IPS DF 6.9 (cell line): ENCODE measurements at regions not wholly inside any gene's neighbourhood (a gene's known extent, or its start where the extent isn't known, plus 50 kb on each side); places are given as distances from the start of the nearest gene placed in this dataset.

ENCODE experiments used
- DNase-seq: peaks from one replicate; pipeline ENCODE4 v3.0.0-alpha.2; 2013; ENCODE audit warnings: low read depth, low spot score
- H3K27ac ChIP-seq: one replicate; pipeline ENCODE4 v1.5.1; 2013; ENCODE audit warnings: low read length, control low read depth
- H3K27me3 ChIP-seq: 2 replicates; pipeline ENCODE4 v1.6.1; 2013; ENCODE audit warnings: mild to moderate bottlenecking, low read length; ENCODE audit not compliant: control insufficient read depth, insufficient read depth
- H3K36me3 ChIP-seq: 2 replicates; pipeline ENCODE4 v1.6.1; 2013; ENCODE audit warnings: low read length; ENCODE audit not compliant: control insufficient read depth, insufficient read depth
- H3K4me1 ChIP-seq: 2 replicates; pipeline ENCODE4 v1.6.1; 2013; ENCODE audit warnings: low read length; ENCODE audit not compliant: control insufficient read depth, insufficient read depth
- H3K4me3 ChIP-seq: 2 replicates; pipeline ENCODE4 v1.5.1; 2013; ENCODE audit warnings: mild to moderate bottlenecking, low read length
- H3K9me3 ChIP-seq: 2 replicates; pipeline ENCODE4 v1.6.1; 2013; ENCODE audit warnings: low read length, inconsistent platforms; ENCODE audit not compliant: control insufficient read depth, insufficient read depth
- WGBS: extraction: QIAGEN DNeasy Blood & Tissue Kit; methylation state at CpG from one replicate; pipeline ENCODE4 v1.1.7; 2013; ENCODE audit warnings: mixed read lengths, missing lambda C conversion rate; ENCODE audit not compliant: insufficient read length, insufficient coverage; 5-methylcytosine and 5-hydroxymethylcytosine counted together

- DNase-seq, result no peak
- no peaks in the 10 kb centered on the region for H3K36me3 ChIP-seq
- no peaks in the 10 kb centered on the region for H3K9me3 ChIP-seq
- H3K27ac ChIP-seq, result no peak overlapping the region
- H3K4me1 ChIP-seq, result no peaks in the 10 kb centered on the region
- H3K4me3 ChIP-seq, result no peak overlapping the region
- WGBS, result no CpG with 5 or more reads among the region's 1 CpG
- H3K27me3 ChIP-seq, result peaks cover 2% of the 10 kb centered on the region; the same call in 1 of the 2 replicates
Observed at GRCh38 chr15:97013491-97013890, 683.0 kb downstream of the NR2F2 start.

- Histone ChIP-seq H3K36me3 (no peaks in the 10 kb centered on the region), H3K27me3 (peaks cover 2% of the 10 kb centered on the region; the same call in 1 of the 2 replicates), H3K4me1 (no peaks in the 10 kb centered on the region), H3K4me3 (no peak overlapping the region), H3K9me3 (no peaks in the 10 kb centered on the region), H3K27ac (no peak overlapping the region)
- WGBS, result 100% methylated on average over 1 of the region's 2 CpGs
- no peak for DNase-seq
Observed at GRCh38 chr15:97014001-97014400, 683.5 kb downstream of the NR2F2 start.

- H3K27me3 ChIP-seq, result no peaks in the 10 kb centered on the region
- H3K4me1 ChIP-seq, result no peaks in the 10 kb centered on the region
- H3K36me3 ChIP-seq, result no peaks in the 10 kb centered on the region
- no CpG with 5 or more reads among the region's 1 CpG for WGBS
- H3K9me3 ChIP-seq, result no peaks in the 10 kb centered on the region
- no peak for DNase-seq
- H3K27ac ChIP-seq, result no peak overlapping the region
- H3K4me3 ChIP-seq, result no peak overlapping the region
Observed at GRCh38 chr15:97023488-97023844, 693.0 kb downstream of the NR2F2 start.

- no peaks in the 10 kb centered on the region for H3K9me3 ChIP-seq
- H3K36me3 ChIP-seq, result no peaks in the 10 kb centered on the region
- WGBS, result no CpG with 5 or more reads among the region's 2 CpGs
- no peak for DNase-seq
- no peaks in the 10 kb centered on the region for H3K27me3 ChIP-seq
- no peaks in the 10 kb centered on the region for H3K4me1 ChIP-seq
- H3K4me3 ChIP-seq, result no peak overlapping the region
- H3K27ac ChIP-seq, result no peak overlapping the region
Observed at GRCh38 chr15:97026781-97027180, 696.3 kb downstream of the NR2F2 start.

- no peak overlapping the region for H3K27ac ChIP-seq
- no peaks in the 10 kb centered on the region for H3K27me3 ChIP-seq
- H3K4me1 ChIP-seq, result no peaks in the 10 kb centered on the region
- no peak overlapping the region for H3K4me3 ChIP-seq
- H3K9me3 ChIP-seq, result no peaks in the 10 kb centered on the region
- H3K36me3 ChIP-seq, result no peaks in the 10 kb centered on the region
- WGBS, result no CpG with 5 or more reads among the region's 2 CpGs
- no peak for DNase-seq
Observed at GRCh38 chr15:97027772-97028171, 697.3 kb downstream of the NR2F2 start.

GRCh38 chr15:97030251-97030650, 699.8 kb downstream of the NR2F2 start:
- H3K9me3 ChIP-seq, result no peaks in the 10 kb centered on the region
- no CpG with 5 or more reads among the region's 2 CpGs for WGBS

GRCh38 chr15:97036301-97036700, 705.8 kb downstream of the NR2F2 start:
- Histone ChIP-seq H3K27ac (no peak overlapping the region), H3K9me3 (no peaks in the 10 kb centered on the region), H3K4me1 (no peaks in the 10 kb centered on the region), H3K27me3 (no peaks in the 10 kb centered on the region), H3K4me3 (no peak overlapping the region), H3K36me3 (no peaks in the 10 kb centered on the region)
- no peak for DNase-seq
- no CpG with 5 or more reads among the region's 3 CpGs for WGBS

More at GRCh38 chr15:97030251-97030650, 699.8 kb downstream of the NR2F2 start:
- no peaks in the 10 kb centered on the region for H3K4me1 ChIP-seq
- H3K27ac ChIP-seq, result no peak overlapping the region
- no peaks in the 10 kb centered on the region for H3K27me3 ChIP-seq
- H3K36me3 ChIP-seq, result no peaks in the 10 kb centered on the region
- no peak for DNase-seq
- no peak overlapping the region for H3K4me3 ChIP-seq

- H3K9me3 ChIP-seq, result no peaks in the 10 kb centered on the region
- H3K4me1 ChIP-seq, result no peaks in the 10 kb centered on the region
- H3K27ac ChIP-seq, result no peak overlapping the region
- no peaks in the 10 kb centered on the region for H3K36me3 ChIP-seq
- no peak overlapping the region for H3K4me3 ChIP-seq
- no CpG with 5 or more reads among the region's 1 CpG for WGBS
- no peaks in the 10 kb centered on the region for H3K27me3 ChIP-seq
- DNase-seq, result no peak
Observed at GRCh38 chr15:97037080-97037479, 706.6 kb downstream of the NR2F2 start.

- Histone ChIP-seq H3K27me3 (no peaks in the 10 kb centered on the region), H3K27ac (no peak overlapping the region), H3K4me3 (no peak overlapping the region), H3K4me1 (no peaks in the 10 kb centered on the region), H3K9me3 (no peaks in the 10 kb centered on the region), H3K36me3 (no peaks in the 10 kb centered on the region)
- no peak for DNase-seq
- no CpG with 5 or more reads among the region's 4 CpGs for WGBS
Observed at GRCh38 chr15:97045666-97046421, 715.3 kb downstream of the NR2F2 start.

- no CpG with 5 or more reads among the region's 3 CpGs for WGBS
- Histone ChIP-seq H3K36me3 (no peaks in the 10 kb centered on the region), H3K4me1 (no peaks in the 10 kb centered on the region), H3K4me3 (no peak overlapping the region), H3K9me3 (no peaks in the 10 kb centered on the region), H3K27me3 (no peaks in the 10 kb centered on the region), H3K27ac (no peak overlapping the region)
- no peak for DNase-seq
Observed at GRCh38 chr15:97052513-97052912, 722.0 kb downstream of the NR2F2 start.

GRCh38 chr15:97053635-97054034, 723.1 kb downstream of the NR2F2 start:
- Histone ChIP-seq H3K4me1 (no peaks in the 10 kb centered on the region), H3K4me3 (no peak overlapping the region), H3K27me3 (no peaks in the 10 kb centered on the region), H3K27ac (no peak overlapping the region), H3K36me3 (no peaks in the 10 kb centered on the region), H3K9me3 (no peaks in the 10 kb centered on the region)
- WGBS, result no CpG with 5 or more reads among the region's 2 CpGs
- no peak for DNase-seq
